Lower lobe of right lung (tissue), 2 donors: ENCODE measurements at regions not wholly inside any gene's neighbourhood (a gene's known extent, or its start where the extent isn't known, plus 50 kb on each side); places are given as distances from the start of the nearest gene placed in this dataset.

Experiments
- ATAC-seq, 2 donors: fragments of 200-7000 bp; cut with Tn5 transposase; one replicate each; pipeline ENCODE4 v1.9.1; 2020 to 2022; ENCODE audit warnings: mild to moderate bottlenecking in 2 of 2, moderate library complexity in 2 of 2
- DNase-seq: peaks from one replicate; pipeline ENCODE4 v3.0.0-alpha.2; 2020
- H3K27ac ChIP-seq: fragments of 200-600 bp; one replicate; pipeline ENCODE4 v1.8.0; 2022
- H3K27me3 ChIP-seq: fragments of 200-600 bp; one replicate; pipeline ENCODE4 v1.8.0; 2022; ENCODE audit warnings: low read depth
- H3K36me3 ChIP-seq: fragments of 200-600 bp; one replicate; pipeline ENCODE4 v1.8.0; 2022; ENCODE audit warnings: mild to moderate bottlenecking
- H3K4me1 ChIP-seq: fragments of 200-600 bp; one replicate; pipeline ENCODE4 v1.8.0; 2022
- H3K4me3 ChIP-seq: fragments of 200-600 bp; one replicate; pipeline ENCODE4 v1.8.0; 2022; ENCODE audit warnings: mild to moderate bottlenecking
- H3K9me3 ChIP-seq: fragments of 200-600 bp; one replicate; pipeline ENCODE4 v1.8.0; 2022
- intact Hi-C: fragments of 100-400 bp; cut with DNase I; formaldehyde crosslinking; loops from one replicate; pipeline ENCODE4 v1.11.0; 2022
- TF ChIP-seq, protein P1 (sequence below): fragments of 200-600 bp; IDR thresholded peaks from one replicate; pipeline ENCODE4 v1.8.0; 2022; ENCODE audit warnings: antibody characterized with exemption, mild to moderate bottlenecking
- donor health status: DM: no; HTN: yes; CAD: no; lungs with severe emphysema.

DNA sequence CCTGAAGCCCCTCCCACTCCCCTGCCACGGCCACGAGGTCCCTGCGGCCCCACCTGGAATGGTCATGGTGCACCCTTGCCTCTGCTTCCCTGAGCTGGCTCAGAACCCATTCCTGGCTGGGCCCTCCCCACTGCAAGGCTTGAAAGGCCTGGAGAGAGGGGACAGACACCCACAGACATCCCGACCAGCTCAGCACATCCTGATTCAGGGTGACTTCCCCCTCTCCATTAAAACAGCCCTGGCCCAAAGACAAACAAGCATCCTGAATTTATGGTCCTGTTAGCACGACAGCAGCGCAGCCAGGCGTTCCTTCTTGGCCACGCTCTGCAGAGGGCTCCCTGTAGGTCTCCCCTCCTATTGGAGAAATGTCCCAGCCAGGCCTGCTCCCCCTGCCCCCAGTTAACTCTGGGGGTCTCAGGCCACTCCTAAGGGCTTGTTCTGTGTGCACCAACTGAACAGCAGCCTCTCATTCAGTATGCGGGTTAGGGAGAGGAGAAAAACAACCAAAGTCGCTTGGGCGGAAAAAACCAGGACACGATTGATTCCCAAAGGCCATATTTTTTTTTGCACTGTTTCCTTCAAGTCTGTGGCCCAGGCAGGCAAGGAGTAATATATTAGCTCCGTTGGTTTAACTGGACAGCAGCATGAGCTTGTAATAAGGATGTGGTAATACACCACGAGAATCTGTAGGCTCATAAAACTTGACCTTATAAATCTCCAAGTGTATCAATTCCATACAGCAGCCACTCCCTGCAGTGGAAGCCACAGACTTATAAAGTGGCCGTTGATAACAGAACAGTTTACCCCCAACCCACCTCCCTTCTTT is 106.7 kb upstream of the MSX1 start:
- DNase-seq (no peak), ATAC-seq (peak in 1 of 2 donors; percentile 37)
- TF ChIP-seq, protein P1, sequence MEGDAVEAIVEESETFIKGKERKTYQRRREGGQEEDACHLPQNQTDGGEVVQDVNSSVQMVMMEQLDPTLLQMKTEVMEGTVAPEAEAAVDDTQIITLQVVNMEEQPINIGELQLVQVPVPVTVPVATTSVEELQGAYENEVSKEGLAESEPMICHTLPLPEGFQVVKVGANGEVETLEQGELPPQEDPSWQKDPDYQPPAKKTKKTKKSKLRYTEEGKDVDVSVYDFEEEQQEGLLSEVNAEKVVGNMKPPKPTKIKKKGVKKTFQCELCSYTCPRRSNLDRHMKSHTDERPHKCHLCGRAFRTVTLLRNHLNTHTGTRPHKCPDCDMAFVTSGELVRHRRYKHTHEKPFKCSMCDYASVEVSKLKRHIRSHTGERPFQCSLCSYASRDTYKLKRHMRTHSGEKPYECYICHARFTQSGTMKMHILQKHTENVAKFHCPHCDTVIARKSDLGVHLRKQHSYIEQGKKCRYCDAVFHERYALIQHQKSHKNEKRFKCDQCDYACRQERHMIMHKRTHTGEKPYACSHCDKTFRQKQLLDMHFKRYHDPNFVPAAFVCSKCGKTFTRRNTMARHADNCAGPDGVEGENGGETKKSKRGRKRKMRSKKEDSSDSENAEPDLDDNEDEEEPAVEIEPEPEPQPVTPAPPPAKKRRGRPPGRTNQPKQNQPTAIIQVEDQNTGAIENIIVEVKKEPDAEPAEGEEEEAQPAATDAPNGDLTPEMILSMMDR = no peak
- H3K27me3 ChIP-seq = peaks cover 6% of the 10 kb centered on the region
- no peaks in the 10 kb centered on the region for H3K36me3 ChIP-seq
- H3K4me3 ChIP-seq = no peak overlapping the region
- H3K9me3 ChIP-seq = no peaks in the 10 kb centered on the region
- no peak overlapping the region for H3K27ac ChIP-seq
- intact Hi-C loops = no loop called here
- no peaks in the 10 kb centered on the region for H3K4me1 ChIP-seq

DNA sequence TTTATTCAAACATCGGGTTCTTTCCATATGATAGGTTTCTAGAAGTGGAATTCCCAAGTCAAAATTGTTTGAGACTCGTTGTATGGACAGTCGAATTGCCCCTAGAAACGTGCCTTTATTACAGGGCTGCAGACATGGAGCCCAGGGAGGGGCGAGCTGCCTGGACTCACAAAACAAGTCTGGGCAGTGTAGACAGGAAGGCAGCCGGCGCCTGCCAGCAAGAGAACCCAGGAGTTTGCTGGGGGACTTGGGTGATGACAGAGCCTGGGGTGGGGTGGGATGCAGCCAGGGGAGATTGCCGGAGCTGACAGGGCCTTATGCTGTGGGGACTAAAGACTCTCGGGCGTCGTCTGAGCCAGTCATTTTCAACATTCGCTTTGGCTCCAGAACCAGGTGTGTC is 107.4 kb upstream of the MSX1 start:
- Histone ChIP-seq H3K4me3 (no peak overlapping the region), H3K27me3 (peaks cover 6% of the 10 kb centered on the region), H3K4me1 (no peaks in the 10 kb centered on the region), H3K9me3 (peaks cover 5% of the 10 kb centered on the region), H3K27ac (no peak overlapping the region), H3K36me3 (no peaks in the 10 kb centered on the region)
- no peak for DNase-seq
- no peak for ATAC-seq
- TF ChIP-seq, protein P1 = no peak
- intact Hi-C loops = no loop called here

DNA sequence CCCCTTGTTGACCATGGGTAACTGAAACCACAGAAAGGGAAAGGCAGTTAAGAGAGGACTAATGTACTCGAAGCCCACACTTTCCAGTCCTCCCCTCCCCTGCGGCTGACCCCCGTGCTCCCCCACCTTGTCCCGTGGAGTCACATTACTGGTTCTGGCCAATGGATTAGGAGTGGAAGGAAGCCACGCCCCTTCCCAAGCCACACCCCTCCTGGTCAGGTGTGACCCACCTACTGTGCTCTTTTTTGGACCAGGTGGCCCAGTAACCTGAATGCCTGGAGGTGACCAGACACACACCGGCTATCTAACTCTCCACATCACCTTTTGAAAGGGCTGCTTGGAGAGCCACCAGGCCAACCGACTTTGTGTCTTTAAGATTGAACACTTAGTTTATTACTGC is 109.3 kb upstream of the MSX1 start:
- DNase-seq = no peak
- peaks cover 6% of the 10 kb centered on the region for H3K27me3 ChIP-seq
- H3K27ac ChIP-seq = no peak overlapping the region
- H3K4me3 ChIP-seq = no peak overlapping the region
- no peaks in the 10 kb centered on the region for H3K36me3 ChIP-seq
- intact Hi-C loops = no loop called here
- ATAC-seq = no peak
- peaks cover 22% of the 10 kb centered on the region for H3K9me3 ChIP-seq
- H3K4me1 ChIP-seq = no peaks in the 10 kb centered on the region
- TF ChIP-seq, protein P1 = no peak

DNA sequence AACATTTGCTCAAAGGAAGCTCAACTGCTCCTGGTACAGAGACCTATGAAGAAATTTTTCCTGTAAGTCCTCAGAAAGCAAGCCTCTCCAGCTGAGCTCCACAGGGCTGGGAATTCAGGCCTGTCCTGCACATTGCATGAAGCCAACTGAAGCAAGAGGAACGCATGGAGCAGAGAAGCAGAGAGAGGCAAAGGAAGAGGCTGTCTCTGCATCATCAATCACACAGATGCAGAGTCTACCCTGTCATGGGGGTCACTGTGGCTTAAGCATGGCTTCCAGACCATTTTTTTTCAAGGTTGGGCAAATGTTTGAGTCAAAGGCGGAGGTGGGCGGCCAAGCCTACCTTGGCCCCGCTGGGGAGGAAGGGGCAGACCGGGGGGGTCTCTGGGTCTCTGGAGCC is 110.3 kb upstream of the MSX1 start:
- Histone ChIP-seq H3K36me3 (no peaks in the 10 kb centered on the region), H3K4me3 (no peak overlapping the region), H3K9me3 (peaks cover 26% of the 10 kb centered on the region), H3K4me1 (no peaks in the 10 kb centered on the region), H3K27ac (no peak overlapping the region), H3K27me3 (peaks cover 6% of the 10 kb centered on the region)
- ATAC-seq (no peak), DNase-seq (no peak)
- TF ChIP-seq, protein P1 = no peak
- intact Hi-C loops = no loop called here

DNA sequence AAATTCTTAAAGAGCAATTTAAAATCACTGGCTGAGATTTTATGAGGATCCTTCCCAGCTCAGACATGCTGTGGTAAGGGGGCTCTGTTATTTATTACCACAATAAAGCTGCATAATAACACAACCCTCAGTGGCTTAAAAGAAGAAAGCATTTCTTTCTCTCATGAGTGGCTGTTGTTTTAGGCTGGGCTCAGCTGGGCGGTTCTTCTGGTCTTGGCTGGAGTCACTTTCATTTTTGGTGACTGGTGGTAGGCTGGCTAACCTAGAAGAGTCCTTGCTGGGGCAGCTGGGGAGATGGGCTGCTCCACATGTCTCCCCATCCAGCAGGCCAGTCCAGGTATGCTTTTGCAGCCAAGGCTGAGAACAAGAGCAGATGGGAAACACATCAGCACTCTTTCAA is 113.0 kb upstream of the MSX1 start:
- intact Hi-C loops = no loop called here
- Histone ChIP-seq H3K36me3 (no peaks in the 10 kb centered on the region), H3K27me3 (no peaks in the 10 kb centered on the region), H3K27ac (no peak overlapping the region), H3K4me1 (no peaks in the 10 kb centered on the region), H3K9me3 (peaks cover 26% of the 10 kb centered on the region), H3K4me3 (no peak overlapping the region)
- no peak for ATAC-seq
- DNase-seq = no peak
- TF ChIP-seq, protein P1 = no peak
